GM18511 (cell line): ENCODE measurements at regions not wholly inside any gene's neighbourhood (a gene's known extent, or its start where the extent isn't known, plus 50 kb on each side); places are given as distances from the start of the nearest gene placed in this dataset.
A peak's percentile ranks its signal among the peaks of the same experiment; 100 is the strongest.
"Not testable (repeated sequence)": the region's sequence is repeated elsewhere in the genome, so short reads cannot be mapped to it uniquely, and the experiment has no call there.

Experiments
- ATAC-seq: cut with Tn5 transposase; IDR thresholded peaks from one replicate; pipeline ENCODE4 v1.9.1; 2021; ENCODE audit warnings: mild to moderate bottlenecking, moderate library complexity; ENCODE audit not compliant: unreplicated experiment

GRCh38 chr4:130043732-130044160 lies 947.8 kb downstream of the C4orf33 start:
- peak; percentile 89 for ATAC-seq

GRCh38 chr4:130044788-130045531 lies 949.0 kb downstream of the C4orf33 start:
- peak; percentile 44 for ATAC-seq

DNA sequence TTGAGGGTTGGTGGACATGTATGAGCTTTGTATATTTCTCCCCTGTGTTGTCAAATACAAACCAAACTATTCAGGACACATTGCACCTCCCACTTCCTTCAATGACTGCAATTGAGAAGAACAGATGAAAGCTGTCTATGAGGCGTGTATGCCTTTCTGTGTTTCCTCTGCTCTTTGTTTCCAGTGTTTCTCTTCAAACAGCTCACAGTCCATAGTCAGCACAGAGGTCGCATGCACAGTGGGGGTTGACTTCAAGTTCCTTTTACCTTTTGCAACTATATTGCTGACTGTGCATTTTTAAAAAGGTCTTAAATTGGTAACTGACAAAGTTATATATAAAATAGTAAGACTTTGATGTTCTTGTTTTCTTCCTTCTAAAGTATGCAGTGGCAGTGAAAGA lies 957.8 kb downstream of the C4orf33 start:
- no peak for ATAC-seq

- ATAC-seq, result no peak
These were observed 959.0 kb downstream of the C4orf33 start for GRCh38 chr4:130054908-130055307.

GRCh38 chr4:130056286-130056685 lies 960.3 kb downstream of the C4orf33 start:
- peak; percentile 78 for ATAC-seq

DNA sequence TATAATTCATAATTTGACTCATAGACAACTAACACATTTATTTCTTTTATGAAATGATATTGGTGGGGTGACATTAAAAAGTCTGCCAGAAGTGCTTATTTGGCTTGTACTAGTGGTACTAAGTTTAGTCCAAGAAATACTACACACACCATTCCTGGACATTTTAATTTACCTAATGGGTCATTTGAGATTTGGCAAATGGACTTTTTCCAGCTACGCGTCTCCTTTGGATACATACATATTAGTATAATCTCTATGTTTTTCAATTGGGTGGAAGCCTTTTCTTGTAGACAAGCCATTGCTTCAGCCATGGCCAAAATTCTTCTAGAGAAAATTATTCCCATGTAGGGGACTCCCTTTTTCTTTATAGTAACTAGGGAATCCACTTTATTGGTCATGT lies 968.5 kb downstream of the C4orf33 start:
- no peak for ATAC-seq

DNA sequence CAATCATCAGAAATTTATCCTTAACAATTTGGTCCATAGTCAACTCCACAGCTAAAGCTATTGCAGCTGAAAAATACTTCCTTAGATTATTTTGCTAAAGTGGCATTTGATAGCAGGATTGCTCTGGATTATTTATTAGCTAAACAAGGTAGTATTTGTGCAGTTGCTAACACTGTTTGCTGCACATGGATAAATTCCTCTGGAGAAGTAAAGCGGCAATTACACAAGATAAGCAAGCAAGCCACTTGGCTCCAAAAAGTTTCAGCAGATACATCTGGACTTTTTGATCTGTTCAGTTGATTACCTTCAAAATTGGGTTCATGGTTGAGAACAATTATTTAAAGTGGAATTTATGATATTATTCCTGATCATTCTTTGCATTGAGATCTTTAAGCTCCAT lies 971.5 kb downstream of the C4orf33 start:
- ATAC-seq, result no peak

DNA sequence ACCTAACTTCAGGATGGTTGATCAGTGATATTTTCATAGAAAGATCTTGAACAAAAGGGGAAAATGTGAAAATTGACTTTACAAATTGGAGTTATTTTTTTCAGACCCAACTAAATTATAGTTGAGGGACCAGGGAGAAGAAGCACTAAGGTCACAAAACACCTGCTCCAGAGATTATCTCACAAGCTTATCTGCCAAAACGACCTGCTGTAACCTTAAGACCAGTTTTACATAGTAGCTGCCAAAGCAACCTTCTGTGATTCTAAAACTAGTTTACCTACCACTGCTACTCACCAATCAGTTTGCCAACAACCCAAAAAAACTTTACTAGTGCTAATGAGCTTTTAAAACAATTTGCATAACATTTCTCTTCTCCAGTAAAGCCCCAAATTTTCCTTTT lies 972.1 kb downstream of the C4orf33 start:
- no peak for ATAC-seq

- no peak for ATAC-seq
These were observed 975.8 kb downstream of the C4orf33 start for GRCh38 chr4:130071746-130072145.

GRCh38 chr4:130073145-130073790 lies 977.3 kb downstream of the C4orf33 start:
- ATAC-seq, result peak; percentile 42

DNA sequence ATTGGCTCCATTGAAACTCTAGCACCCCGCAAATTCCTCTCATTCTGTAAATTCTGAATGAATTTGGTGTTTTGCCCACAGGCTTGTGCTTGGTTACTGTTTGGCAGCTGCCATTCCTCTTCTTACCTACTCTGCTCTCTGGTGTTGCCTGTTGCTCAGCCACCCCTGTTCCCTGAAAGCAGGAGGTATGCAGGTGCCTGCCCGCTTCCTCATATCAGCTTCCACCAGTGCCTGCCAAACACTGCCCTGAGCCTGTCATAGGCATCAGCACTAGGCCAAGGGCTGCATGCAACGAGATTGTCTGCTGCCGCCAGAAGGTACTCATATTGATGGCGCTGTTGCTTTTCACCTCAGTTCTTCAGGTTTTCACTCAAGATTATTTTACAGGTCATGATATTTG lies 978.1 kb downstream of the C4orf33 start:
- peak; percentile 81 for ATAC-seq

DNA sequence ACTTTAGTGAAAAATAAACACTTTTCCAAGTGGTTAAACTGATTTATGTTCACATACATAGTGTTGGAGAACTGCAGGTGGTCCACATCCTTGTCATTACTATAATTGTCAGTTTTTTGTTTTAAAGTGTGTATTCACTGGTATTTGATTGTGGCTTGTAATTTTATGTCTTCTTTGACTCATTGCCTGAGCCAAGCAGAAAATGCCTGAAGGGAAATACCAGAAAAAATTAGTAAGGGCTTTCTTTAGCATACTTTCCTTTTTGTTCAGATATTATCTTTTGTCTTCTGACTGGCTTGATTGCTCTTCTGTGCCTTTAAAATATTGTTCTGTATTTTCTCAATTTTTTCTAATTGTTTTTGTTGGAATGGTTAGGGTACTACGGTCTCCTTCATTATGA lies 981.3 kb downstream of the C4orf33 start:
- ATAC-seq, result no peak

DNA sequence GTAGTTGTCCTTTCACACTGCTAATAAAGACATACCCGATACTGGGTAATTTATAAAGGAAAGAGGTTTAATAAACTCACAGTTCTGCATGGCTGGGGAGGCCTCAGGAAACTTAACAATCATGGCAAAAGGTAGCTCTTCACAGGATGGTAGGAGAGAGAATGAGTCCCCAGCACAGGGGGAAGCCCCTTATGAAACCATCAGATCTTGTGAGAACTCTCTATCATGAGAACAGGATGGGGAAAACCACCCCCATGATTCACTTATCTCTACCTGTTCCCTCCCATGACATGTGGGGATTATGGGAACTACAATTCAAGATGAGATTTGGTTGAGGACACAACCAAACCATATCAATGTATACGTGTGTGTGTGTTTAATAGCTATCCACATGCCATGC lies 983.1 kb downstream of the C4orf33 start:
- ATAC-seq, result not testable (repeated sequence)

- no peak for ATAC-seq
These were observed 985.0 kb downstream of the C4orf33 start for GRCh38 chr4:130080872-130081451.

DNA sequence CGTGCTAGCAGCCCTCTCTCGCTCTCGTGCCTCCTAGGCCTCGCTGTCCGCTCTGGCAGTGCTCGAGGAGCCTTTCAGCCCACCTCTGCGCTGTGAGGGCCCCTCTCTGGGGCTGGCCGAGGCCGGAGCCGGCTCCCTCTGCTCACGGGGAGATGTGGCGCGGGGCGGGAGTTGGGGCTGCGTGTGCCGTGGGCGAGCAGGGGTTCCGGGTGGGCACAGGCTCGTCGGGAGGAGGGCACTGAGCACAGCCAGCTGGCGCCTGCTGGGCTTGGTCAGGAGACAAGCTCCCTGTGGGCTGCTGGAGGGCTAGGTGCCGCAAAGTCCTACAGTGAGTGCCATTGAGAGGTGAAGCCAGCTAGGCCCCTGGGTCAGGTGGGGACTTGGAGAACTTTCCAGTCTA lies 994.5 kb downstream of the C4orf33 start:
- no peak for ATAC-seq

- no peak for ATAC-seq
These were observed 996.4 kb downstream of the C4orf33 start for GRCh38 chr4:130092187-130093015.

- ATAC-seq, result no peak
These were observed 1003.2 kb downstream of the C4orf33 start for GRCh38 chr4:130099105-130099504.

DNA sequence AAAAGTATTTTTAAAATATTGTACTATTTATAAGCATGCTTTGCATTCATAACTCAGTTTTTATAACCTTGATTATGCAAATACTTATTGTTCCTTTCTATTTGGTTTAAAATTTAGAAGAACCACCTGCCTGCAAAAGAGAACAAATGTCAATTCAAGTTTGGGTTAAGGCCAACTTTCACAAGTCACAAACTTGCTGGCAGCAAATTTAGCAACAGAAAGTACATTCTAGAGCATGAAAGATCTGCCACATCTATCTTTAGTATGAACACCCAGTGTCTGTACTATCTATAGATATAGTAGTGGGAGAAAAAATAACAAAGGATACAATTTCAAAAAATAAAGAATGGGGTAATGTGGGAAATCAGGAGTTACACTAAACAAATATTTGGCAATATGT lies 1014.2 kb downstream of the C4orf33 start:
- peak; percentile 83 for ATAC-seq

GRCh38 chr4:130110770-130111169 lies 1014.8 kb downstream of the C4orf33 start:
- no peak for ATAC-seq

DNA sequence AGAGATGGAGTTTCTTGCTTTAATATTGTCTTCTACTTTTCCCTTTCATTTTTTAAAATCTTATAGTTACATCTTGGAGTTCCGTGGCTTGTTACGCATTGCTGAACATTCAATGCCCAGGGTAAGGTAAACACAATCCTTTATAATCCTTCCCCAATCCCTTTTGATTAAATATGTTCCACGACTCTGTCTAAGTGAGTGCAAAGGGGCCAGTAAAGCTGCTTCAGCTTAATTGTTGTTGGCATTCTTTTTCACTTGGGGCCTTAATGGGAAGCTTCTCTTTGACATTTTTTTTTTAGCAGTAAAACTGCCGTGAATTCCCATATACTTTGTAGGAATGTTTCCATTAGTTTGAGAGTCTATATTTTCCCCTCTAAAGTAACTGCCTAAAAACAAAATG lies 1028.1 kb downstream of the C4orf33 start:
- no peak for ATAC-seq

DNA sequence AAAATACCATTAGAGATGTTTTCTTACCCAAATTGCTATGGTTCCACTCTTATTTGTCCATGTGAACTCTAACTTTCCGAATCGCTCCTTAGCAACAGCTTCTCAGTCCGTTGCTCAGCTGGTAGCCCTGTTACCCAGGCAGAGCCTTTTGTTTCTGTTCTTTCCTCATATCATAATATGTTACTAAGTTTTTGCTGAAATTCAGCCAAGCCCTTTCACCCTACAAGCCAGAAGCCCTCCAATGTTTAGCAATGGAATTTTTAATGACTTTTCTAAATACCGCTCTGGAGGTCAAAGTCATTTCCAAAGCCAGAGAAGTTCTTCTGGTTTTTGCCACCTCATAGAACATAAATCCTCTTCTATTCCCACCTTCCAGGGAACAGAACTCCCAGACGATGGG lies 1029.5 kb downstream of the C4orf33 start:
- ATAC-seq, result no peak
